ENCODE measurements at regions not wholly inside any gene's neighbourhood (a gene's known extent, or its start where the extent isn't known, plus 50 kb on each side); places are given as distances from the start of the nearest gene placed in this dataset.

DNA sequence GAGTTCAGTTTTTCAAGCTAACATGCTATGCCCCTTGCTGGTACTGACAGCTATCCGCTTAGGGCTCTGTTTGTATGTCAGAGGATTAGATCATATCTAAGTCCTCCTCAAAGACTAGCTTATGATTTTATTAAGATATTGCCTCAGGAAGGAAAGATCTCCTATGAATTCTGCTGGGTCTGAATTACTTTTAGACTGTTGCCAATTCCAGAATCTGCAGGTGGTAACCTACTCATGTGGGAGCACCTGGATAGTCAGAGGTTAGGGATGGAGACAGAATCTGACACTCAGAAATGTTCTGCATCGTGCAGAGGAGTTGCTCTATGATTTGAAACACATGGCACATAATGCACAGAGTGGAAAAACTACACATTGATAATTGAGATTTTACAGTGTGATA lies 843.4 kb downstream of the SLC6A15 start:
- TF ChIP-seq, protein P1, sequence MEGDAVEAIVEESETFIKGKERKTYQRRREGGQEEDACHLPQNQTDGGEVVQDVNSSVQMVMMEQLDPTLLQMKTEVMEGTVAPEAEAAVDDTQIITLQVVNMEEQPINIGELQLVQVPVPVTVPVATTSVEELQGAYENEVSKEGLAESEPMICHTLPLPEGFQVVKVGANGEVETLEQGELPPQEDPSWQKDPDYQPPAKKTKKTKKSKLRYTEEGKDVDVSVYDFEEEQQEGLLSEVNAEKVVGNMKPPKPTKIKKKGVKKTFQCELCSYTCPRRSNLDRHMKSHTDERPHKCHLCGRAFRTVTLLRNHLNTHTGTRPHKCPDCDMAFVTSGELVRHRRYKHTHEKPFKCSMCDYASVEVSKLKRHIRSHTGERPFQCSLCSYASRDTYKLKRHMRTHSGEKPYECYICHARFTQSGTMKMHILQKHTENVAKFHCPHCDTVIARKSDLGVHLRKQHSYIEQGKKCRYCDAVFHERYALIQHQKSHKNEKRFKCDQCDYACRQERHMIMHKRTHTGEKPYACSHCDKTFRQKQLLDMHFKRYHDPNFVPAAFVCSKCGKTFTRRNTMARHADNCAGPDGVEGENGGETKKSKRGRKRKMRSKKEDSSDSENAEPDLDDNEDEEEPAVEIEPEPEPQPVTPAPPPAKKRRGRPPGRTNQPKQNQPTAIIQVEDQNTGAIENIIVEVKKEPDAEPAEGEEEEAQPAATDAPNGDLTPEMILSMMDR (IDR thresholded peaks at IDR 0.05): no peak
- TF ChIP-seq POLR2A (IDR thresholded peaks at IDR 0.05): no peak
- TF ChIP-seq EP300 (IDR thresholded peaks at IDR 0.05): no peak
- no peak for TF ChIP-seq POLR2AphosphoS5 (IDR thresholded peaks at IDR 0.05)

Measured in sigmoid colon (tissue), 4 donors.